ENCODE measurements at regions not wholly inside any gene's neighbourhood (a gene's known extent, or its start where the extent isn't known, plus 50 kb on each side); places are given as distances from the start of the nearest gene placed in this dataset.

DNA sequence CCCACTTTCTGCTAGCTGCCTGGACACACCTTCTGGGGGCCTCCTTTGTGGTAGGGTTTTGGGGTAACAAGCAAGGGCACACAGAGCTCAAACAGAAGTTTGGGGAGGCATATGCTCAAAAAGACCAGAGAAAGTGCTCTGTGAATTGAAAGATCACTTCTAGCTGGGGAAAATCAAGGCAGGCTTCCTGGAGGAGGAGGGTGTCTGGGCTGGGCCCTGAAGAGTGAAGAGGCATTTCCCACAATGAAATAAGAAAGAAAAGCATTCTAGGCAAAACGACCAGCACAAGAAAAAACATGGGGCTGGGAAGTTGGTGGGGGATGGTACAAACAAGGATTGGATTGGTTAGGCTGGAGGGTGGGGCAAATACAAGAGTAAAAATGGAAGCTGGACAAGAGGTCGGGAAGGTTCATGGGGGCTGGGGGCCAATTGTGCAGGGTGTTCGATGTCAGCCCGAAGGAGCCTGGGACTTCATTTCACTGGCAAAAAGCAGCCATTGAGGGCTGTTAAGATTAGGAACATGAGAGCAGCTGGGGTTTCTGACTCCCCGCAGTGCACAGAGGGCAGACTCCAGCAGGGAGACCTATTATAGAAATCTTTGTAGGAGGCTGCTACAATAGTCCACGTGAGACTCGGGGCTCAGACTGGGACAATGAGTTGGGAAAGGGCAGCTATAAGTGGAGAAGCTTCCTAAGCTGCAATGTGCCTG, 51.5 kb upstream of the CMKLR1 start:
- no peak for TF ChIP-seq POLR2A (IDR thresholded peaks at IDR 0.05; ENCODE audit: low read depth, low read length)
- TF ChIP-seq SPI1 (IDR thresholded peaks at IDR 0.05; ENCODE audit: low read depth, low read length): no peak
- TF ChIP-seq POU2F2 (IDR thresholded peaks at IDR 0.05; ENCODE audit: low read depth, low read length): no peak
- no peak for TF ChIP-seq POLR2AphosphoS5 (IDR thresholded peaks at IDR 0.05; ENCODE audit: low read depth, low read length)
- no peak for TF ChIP-seq TAF1 (IDR thresholded peaks at IDR 0.05; ENCODE audit: low read depth, low read length)
- no peak for TF ChIP-seq PAX5 (IDR thresholded peaks at IDR 0.05; ENCODE audit: insufficient read depth, low read length, severe bottlenecking)
- no peak for FAIRE-seq
- no peak for DNase-seq (ENCODE audit: insufficient read length, low spot score)

DNA sequence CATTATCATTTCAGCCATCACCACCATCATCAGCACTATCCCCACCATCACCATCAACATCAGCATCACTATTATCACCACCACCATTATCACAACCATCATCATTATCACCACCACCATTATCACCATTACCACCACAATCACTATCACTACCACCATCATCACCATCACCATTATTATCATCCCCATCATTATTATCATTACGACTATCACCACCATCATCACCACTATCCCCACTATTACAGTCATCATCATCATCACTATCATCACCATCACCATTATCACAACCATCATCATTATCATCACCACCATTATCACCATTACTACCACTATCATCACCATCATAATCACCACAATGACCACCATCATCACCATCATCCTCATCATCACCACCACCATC, 50.4 kb upstream of the CMKLR1 start:
- no peak for FAIRE-seq
- TF ChIP-seq POLR2AphosphoS5 (IDR thresholded peaks at IDR 0.05; ENCODE audit: low read depth, low read length) (no peak), TAF1 (IDR thresholded peaks at IDR 0.05; ENCODE audit: low read depth, low read length) (no peak), SPI1 (IDR thresholded peaks at IDR 0.05; ENCODE audit: low read depth, low read length) (no peak), POLR2A (IDR thresholded peaks at IDR 0.05; ENCODE audit: low read depth, low read length) (no peak), POU2F2 (IDR thresholded peaks at IDR 0.05; ENCODE audit: low read depth, low read length) (no peak), PAX5 (IDR thresholded peaks at IDR 0.05; ENCODE audit: insufficient read depth, low read length, severe bottlenecking) (no peak)
- DNase-seq (ENCODE audit: insufficient read length, low spot score): no peak
